Neural progenitor cell (in vitro differentiated cells): ENCODE measurements at regions not wholly inside any gene's neighbourhood (a gene's known extent, or its start where the extent isn't known, plus 50 kb on each side); places are given as distances from the start of the nearest gene placed in this dataset.

ENCODE experiments used
- DNase-seq: peaks from one replicate; pipeline ENCODE4 v3.0.0-alpha.2; 2016; ENCODE audit warnings: low spot score
- H2AFZ ChIP-seq: fragments of 200-600 bp; sonication (generic); replicated peaks from 2 replicates; pipeline ENCODE4 v1.6.1; 2016; ENCODE audit warnings: antibody characterized with exemption
- H3F3A ChIP-seq: fragments of 200-600 bp; sonication (generic); 2 replicates; pipeline ENCODE4 v1.6.1; 2016; ENCODE audit warnings: antibody characterized with exemption, low read depth
- H3K27ac ChIP-seq: fragments of 200-600 bp; sonication (generic); 2 replicates; pipeline ENCODE4 v1.5.1; 2016; ENCODE audit warnings: mild to moderate bottlenecking
- H3K27me3 ChIP-seq: fragments of 200-600 bp; sonication (generic); 2 replicates; pipeline ENCODE4 v1.6.1; 2016; ENCODE audit warnings: mild to moderate bottlenecking, moderate library complexity
- H3K36me3 ChIP-seq: fragments of 200-600 bp; sonication (generic); 2 replicates; pipeline ENCODE4 v1.5.1; 2016
- H3K4me1 ChIP-seq: fragments of 200-600 bp; sonication (generic); 2 replicates; pipeline ENCODE4 v1.6.1; 2016; ENCODE audit warnings: mixed run types
- H3K4me2 ChIP-seq: fragments of 200-600 bp; sonication (generic); 2 replicates; pipeline ENCODE4 v1.6.1; 2016
- H3K4me3 ChIP-seq: fragments of 200-600 bp; sonication (generic); 2 replicates; pipeline ENCODE4 v1.5.1; 2016
- H3K79me2 ChIP-seq: fragments of 200-600 bp; sonication (generic); 2 replicates; pipeline ENCODE4 v1.6.1; 2016; ENCODE audit warnings: low read depth
- H3K9ac ChIP-seq: fragments of 200-600 bp; sonication (generic); 2 replicates; pipeline ENCODE4 v1.6.1; 2016
- H3K9me3 ChIP-seq: fragments of 200-600 bp; sonication (generic); 2 replicates; pipeline ENCODE4 v1.5.1; 2016; ENCODE audit warnings: low read depth
- H4K20me1 ChIP-seq: fragments of 200-600 bp; sonication (generic); 2 replicates; pipeline ENCODE4 v1.6.1; 2016; ENCODE audit warnings: low read depth
- H3K27ac Mint-ChIP-seq: 3 replicates; pipeline ENCODE4 v1.8.0; 2021; ENCODE audit warnings: mixed read lengths
- H3K27me3 Mint-ChIP-seq: 2 replicates; pipeline ENCODE4 v1.8.0; 2022; ENCODE audit warnings: low read depth, mild to moderate bottlenecking, inconsistent platforms, moderate library complexity, mixed read lengths; ENCODE audit not compliant: insufficient read depth
- H3K36me3 Mint-ChIP-seq: 3 replicates; pipeline ENCODE4 v1.8.0; 2021; ENCODE audit warnings: mixed read lengths
- H3K4me1 Mint-ChIP-seq: 3 replicates; pipeline ENCODE4 v1.8.0; 2021; ENCODE audit warnings: mixed read lengths
- H3K4me3 Mint-ChIP-seq: 3 replicates; pipeline ENCODE4 v1.8.0; 2021; ENCODE audit warnings: mild to moderate bottlenecking, moderate library complexity, mixed read lengths
- H3K9me3 Mint-ChIP-seq: 3 replicates; pipeline ENCODE4 v1.8.0; 2020; ENCODE audit warnings: mixed read lengths
- EZH2 ChIP-seq: fragments of 200-600 bp; sonication (generic); IDR thresholded peaks from 2 replicates; pipeline ENCODE4 v1.6.1; 2017; ENCODE audit warnings: antibody characterized with exemption, mild to moderate bottlenecking, moderate library complexity
- EZH2phosphoT487 ChIP-seq: fragments of 200-600 bp; sonication (generic); IDR thresholded peaks from 2 replicates; pipeline ENCODE4 v1.6.1; 2017; ENCODE audit warnings: antibody characterized with exemption
- TF ChIP-seq, protein P1 (sequence below): fragments of 200-600 bp; sonication (generic); IDR thresholded peaks from 2 replicates; pipeline ENCODE4 v1.5.1; 2017; ENCODE audit warnings: antibody characterized with exemption, mild to moderate bottlenecking

DNA sequence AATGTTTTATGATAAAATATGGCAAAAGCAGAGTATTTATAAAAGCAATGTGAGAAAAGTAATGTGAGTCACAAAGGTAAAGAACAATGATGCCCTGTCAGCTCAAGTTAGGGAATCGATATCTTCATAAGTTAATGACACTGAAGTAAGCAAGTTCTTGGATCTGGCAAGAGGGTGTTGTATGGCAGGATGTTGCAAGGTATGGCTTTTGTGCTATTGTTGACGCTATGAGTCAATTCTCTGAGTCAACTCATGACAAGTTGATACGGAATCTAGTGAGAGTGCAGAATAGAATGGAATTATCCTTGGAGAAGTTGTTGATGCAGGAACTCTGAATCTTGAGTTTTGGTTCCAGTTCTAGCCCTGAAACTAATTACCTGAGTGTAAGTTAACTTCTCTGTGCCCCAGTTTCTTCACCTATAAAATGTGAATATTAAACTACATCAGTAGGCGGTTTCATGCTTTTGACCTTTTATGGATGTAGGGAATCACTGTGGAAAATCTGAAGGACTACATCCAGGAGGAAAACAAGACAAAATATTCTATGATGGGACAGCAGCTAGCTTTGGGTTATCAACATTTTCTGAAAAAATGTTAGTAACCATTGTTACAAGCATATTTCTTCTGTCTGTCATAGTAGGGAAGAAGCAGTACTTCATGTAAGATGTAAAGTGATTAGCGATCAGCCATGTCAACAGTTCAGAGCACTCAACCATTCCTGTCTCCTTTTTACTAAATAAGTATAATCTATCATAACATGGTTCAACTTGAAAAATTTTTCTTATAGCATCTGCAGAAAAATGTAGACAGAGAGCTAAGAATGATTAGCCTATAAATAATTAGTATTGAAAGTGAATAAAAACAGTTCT lies 96.9 kb downstream of the ATP6V1G3 start:
- no peaks in the 10 kb centered on the region for H3K4me1 ChIP-seq
- H3K27me3 ChIP-seq = no peaks in the 10 kb centered on the region
- no peak overlapping the region for H3K9ac ChIP-seq
- H4K20me1 ChIP-seq = no peaks in the 10 kb centered on the region
- H3F3A ChIP-seq = no peaks in the 10 kb centered on the region
- Mint-ChIP-seq H3K27ac (no peak overlapping the region), H3K4me3 (no peak overlapping the region), H3K27me3 (no peaks in the 10 kb centered on the region), H3K36me3 (no peaks in the 10 kb centered on the region), H3K4me1 (peaks cover 10% of the 10 kb centered on the region), H3K9me3 (no peaks in the 10 kb centered on the region)
- no peak overlapping the region for H3K4me2 ChIP-seq
- peak overlapping the region; percentile 4 for H2AFZ ChIP-seq
- no peak for DNase-seq
- no peaks in the 10 kb centered on the region for H3K9me3 ChIP-seq
- TF ChIP-seq EZH2 = no peak
- TF ChIP-seq, protein P1, sequence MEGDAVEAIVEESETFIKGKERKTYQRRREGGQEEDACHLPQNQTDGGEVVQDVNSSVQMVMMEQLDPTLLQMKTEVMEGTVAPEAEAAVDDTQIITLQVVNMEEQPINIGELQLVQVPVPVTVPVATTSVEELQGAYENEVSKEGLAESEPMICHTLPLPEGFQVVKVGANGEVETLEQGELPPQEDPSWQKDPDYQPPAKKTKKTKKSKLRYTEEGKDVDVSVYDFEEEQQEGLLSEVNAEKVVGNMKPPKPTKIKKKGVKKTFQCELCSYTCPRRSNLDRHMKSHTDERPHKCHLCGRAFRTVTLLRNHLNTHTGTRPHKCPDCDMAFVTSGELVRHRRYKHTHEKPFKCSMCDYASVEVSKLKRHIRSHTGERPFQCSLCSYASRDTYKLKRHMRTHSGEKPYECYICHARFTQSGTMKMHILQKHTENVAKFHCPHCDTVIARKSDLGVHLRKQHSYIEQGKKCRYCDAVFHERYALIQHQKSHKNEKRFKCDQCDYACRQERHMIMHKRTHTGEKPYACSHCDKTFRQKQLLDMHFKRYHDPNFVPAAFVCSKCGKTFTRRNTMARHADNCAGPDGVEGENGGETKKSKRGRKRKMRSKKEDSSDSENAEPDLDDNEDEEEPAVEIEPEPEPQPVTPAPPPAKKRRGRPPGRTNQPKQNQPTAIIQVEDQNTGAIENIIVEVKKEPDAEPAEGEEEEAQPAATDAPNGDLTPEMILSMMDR = no peak
- no peak for TF ChIP-seq EZH2phosphoT487
- no peaks in the 10 kb centered on the region for H3K79me2 ChIP-seq
- H3K27ac ChIP-seq = no peak overlapping the region
- no peaks in the 10 kb centered on the region for H3K36me3 ChIP-seq
- no peak overlapping the region for H3K4me3 ChIP-seq

- H2AFZ ChIP-seq = no peak overlapping the region
- no peaks in the 10 kb centered on the region for H3K36me3 ChIP-seq
- no peak overlapping the region for H3K9ac ChIP-seq
- no peaks in the 10 kb centered on the region for H3K27me3 ChIP-seq
- Mint-ChIP-seq H3K27me3 (no peaks in the 10 kb centered on the region), H3K9me3 (no peaks in the 10 kb centered on the region), H3K4me3 (no peak overlapping the region), H3K4me1 (peaks cover under 1% of the 10 kb centered on the region), H3K36me3 (no peaks in the 10 kb centered on the region), H3K27ac (no peak overlapping the region)
- TF ChIP-seq, protein P1 = no peak
- TF ChIP-seq EZH2phosphoT487 (no peak), EZH2 (no peak)
- H3K79me2 ChIP-seq = no peaks in the 10 kb centered on the region
- H4K20me1 ChIP-seq = no peaks in the 10 kb centered on the region
- no peaks in the 10 kb centered on the region for H3K9me3 ChIP-seq
- H3F3A ChIP-seq = no peaks in the 10 kb centered on the region
- H3K27ac ChIP-seq = no peak overlapping the region
- DNase-seq = no peak
- H3K4me1 ChIP-seq = no peaks in the 10 kb centered on the region
- H3K4me3 ChIP-seq = no peak overlapping the region
- no peak overlapping the region for H3K4me2 ChIP-seq
These were observed 99.6 kb downstream of the ATP6V1G3 start for GRCh38 chr1:198440842-198441241.

- no peaks in the 10 kb centered on the region for H3K79me2 ChIP-seq
- H3K4me3 ChIP-seq = no peak overlapping the region
- no peaks in the 10 kb centered on the region for H4K20me1 ChIP-seq
- no peaks in the 10 kb centered on the region for H3K27me3 ChIP-seq
- H3K36me3 Mint-ChIP-seq = no peaks in the 10 kb centered on the region
- TF ChIP-seq EZH2 (no peak), EZH2phosphoT487 (no peak)
- TF ChIP-seq, protein P1 = no peak
- H3F3A ChIP-seq = no peaks in the 10 kb centered on the region
- no peaks in the 10 kb centered on the region for H3K27me3 Mint-ChIP-seq
- no peak for DNase-seq
- no peaks in the 10 kb centered on the region for H3K4me1 ChIP-seq
- no peak overlapping the region for H3K27ac ChIP-seq
- no peak overlapping the region for H3K4me2 ChIP-seq
- H3K4me1 Mint-ChIP-seq = no peaks in the 10 kb centered on the region
- no peak overlapping the region for H3K9ac ChIP-seq
- no peak overlapping the region for H3K27ac Mint-ChIP-seq
- H3K4me3 Mint-ChIP-seq = no peak overlapping the region
- H3K9me3 ChIP-seq = no peaks in the 10 kb centered on the region
- no peaks in the 10 kb centered on the region for H3K36me3 ChIP-seq
- H2AFZ ChIP-seq = no peak overlapping the region
- H3K9me3 Mint-ChIP-seq = peaks cover 3% of the 10 kb centered on the region
These were observed 103.1 kb downstream of the ATP6V1G3 start for GRCh38 chr1:198437332-198437731.
